ENCODE measurements at regions not wholly inside any gene's neighbourhood (a gene's known extent, or its start where the extent isn't known, plus 50 kb on each side); places are given as distances from the start of the nearest gene placed in this dataset.

DNA sequence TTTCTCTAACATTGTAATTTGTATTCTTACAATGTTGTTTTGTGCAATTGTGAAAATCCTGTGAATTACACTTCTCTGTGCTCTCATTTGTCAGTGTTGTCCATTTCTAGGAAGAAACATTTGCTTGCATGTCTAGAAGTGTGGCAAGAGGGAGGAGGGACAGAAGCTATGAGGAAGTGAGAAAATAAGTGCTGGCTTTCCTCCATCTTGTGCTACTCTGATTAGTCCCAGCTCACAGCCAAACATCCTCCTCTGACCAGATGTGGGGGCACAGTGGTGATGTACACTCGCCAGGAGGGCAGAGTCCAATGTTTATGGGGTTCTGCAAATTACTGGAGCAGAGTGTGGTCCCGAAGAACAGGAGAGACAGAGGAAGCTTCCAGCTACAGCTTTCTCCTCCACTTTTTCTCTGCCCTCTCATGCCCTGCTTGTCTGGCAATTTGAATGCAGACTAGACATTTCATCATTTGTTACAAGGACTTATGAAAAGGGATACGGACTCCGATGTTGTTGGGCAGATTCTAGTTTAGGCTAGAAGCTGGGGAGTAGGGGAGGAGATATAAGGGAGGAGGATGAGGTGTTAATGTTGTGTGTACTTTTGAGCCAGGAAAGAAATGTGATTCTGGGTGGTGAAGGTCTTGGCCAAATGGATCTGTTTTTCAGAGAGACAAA is 131.0 kb upstream of the C1GALT1 start:
- DNase-seq (ENCODE audit: low spot score) = no peak

GRCh38 chr7:7054252-7054830 is 128.0 kb upstream of the C1GALT1 start:
- DNase-seq (ENCODE audit: low spot score) = no peak

- no peak for DNase-seq (ENCODE audit: low spot score)
Measured at GRCh38 chr7:7060828-7061599, 121.3 kb upstream of the C1GALT1 start.

GRCh38 chr7:7077945-7078344 is 104.4 kb upstream of the C1GALT1 start:
- DNase-seq (ENCODE audit: low spot score) = no peak

DNA sequence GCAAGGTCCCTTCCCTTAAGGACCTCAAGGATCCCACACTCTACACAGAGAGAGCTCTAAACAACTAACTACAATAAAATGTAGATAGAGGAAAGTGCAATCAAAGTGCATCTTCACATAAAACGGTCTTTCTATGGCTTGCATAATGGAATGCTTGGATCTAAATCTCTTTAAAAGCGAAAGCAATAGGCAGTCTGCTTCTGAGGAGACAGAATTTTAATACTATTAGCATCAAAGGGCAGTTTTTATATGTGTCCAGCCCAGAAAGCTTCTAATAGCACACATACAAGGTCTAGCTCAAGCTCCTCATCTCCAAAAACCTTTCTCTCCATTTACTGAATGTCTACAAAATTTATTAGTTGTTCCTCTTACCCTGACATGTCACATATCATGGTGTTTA is 101.5 kb upstream of the C1GALT1 start:
- no peak for DNase-seq (ENCODE audit: low spot score)

GRCh38 chr7:7090460-7090859 is 91.9 kb upstream of the C1GALT1 start:
- no peak for DNase-seq (ENCODE audit: low spot score)

DNA sequence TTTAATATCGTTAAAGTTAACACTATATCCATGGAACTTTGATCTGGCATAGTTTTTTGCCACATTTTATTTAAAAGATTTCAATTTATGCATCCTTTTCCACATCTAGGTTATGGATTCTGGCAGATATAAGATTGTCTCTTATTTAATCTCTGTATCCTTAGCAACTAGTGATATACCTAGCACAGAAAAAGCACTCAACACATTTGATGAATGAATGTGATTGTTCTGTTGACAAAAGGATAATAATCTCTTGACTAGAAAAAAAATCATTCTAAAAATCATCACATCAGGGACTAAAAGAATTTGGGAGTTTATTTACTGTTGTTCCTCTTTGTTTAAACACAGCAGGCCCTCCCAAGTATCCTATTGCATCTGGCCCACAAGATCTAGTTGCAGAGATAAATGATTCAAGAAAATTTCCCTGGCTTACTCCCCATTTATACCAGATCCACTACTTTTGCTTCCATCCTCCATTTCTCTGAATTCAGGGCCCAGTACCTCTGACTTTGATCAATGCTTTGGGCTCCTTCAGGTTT is 84.0 kb upstream of the C1GALT1 start:
- DNase-seq (ENCODE audit: low spot score) = no peak

- peak; percentile 9 for DNase-seq (ENCODE audit: low spot score)
Measured at GRCh38 chr7:7099584-7100014, 82.7 kb upstream of the C1GALT1 start.

DNA sequence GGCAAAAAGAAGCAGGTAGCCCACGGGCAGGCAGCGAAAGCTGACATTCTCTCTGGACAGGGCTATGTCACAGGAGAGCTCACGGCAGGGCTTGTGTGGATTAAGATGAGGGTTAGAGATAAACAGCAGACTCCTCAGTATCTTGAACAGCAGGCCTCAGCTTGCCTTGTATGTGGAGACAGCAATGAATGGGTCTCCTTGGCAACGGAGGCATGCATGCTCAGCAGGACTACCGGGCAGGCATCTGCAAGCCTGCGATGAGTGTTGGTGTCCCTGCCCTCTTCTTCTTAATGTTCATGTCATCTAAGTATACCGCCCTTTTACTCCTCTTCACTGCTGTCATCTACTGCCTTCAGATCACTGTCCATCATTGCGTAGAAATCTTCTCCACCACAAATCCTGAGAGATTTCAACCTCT is 81.9 kb upstream of the C1GALT1 start:
- DNase-seq (ENCODE audit: low spot score) = peak; percentile 25

DNA sequence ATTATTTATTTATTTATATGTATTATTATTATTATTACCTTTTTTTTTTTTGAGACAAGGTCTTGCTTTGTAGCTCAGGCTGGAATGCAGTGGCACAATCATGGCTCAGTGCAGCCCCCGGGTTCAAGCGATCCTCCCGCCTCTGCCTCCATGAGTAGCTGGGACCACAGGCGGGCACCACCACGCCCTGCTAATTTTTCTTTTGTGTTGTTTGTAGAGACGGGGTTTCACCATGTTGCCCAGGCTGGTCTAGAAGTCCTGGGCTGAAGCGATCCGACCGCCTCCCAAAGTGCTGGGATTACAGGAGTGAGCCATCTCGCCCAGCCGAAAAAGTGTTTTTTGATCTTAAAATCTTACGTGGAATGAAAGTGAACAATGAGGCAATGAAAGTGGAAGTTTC is 79.4 kb upstream of the C1GALT1 start:
- DNase-seq (ENCODE audit: low spot score) = no peak

DNA sequence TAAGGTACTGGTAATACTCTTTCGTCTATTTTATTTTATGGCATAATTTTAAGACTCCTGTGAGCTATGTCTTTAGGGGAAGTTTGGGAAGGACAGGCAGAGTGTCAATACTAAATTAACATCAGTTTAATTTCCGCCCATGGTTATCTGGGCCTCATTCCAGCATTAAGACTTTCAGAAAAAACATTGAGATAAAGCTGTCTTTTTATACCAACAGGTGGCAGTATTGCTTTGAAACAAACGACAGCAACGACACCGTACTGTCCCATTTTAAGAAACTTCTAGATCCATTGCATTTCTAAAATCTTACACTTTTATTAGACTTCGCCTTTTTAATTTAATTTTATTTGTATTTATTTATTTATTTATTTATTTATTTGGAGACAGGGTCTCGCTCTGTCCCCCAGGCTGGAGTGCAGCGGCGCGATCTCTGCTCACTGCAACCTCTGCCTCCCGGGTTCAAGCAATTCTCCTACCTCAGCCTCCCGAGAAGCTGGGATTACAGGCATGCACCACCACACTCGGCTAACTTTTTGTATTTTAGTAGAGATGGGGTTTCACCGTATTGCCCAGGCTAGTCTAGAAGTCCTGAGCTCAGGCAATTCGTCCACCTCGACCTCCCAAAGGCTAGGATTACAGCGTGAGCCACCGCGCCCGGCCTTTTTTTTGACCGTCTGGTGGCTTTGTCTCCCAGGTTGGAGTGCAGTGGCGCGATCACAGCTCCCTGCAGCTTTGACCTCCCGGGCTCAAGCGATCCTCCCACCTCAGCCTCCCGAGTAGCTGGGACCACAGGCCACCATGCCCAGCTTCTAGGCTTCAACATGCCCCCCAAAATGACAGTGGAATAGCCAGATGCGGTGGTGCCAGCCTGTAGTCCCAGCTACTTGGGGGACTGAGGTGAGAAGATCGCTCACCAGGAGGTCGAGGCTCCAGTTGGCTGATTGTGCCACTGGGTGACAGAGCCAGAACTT is 78.7 kb upstream of the C1GALT1 start:
- DNase-seq (ENCODE audit: low spot score) = peak; percentile 42

DNA sequence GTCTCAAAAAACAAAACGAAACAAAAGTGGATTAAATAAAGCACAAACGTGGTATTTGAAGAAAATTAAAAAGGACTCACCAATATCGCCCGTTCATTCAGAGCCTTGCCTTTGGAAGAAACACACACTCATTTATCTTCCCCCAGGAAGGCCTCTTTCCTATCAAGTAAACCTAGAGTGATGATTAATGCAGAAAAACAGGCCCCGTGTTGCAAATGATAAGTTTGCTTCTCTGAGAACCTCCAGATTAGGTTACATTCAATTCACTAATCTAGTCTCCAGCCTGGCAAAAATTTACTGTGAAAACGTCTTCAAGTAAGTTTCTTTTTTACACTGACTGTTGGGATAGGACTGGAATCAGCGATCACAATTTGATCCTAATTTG is 78.0 kb upstream of the C1GALT1 start:
- no peak for DNase-seq (ENCODE audit: low spot score)

GRCh38 chr7:7104971-7105370 is 77.4 kb upstream of the C1GALT1 start:
- no peak for DNase-seq (ENCODE audit: low spot score)

- DNase-seq (ENCODE audit: low spot score) = no peak
Measured at GRCh38 chr7:7105800-7106582, 76.4 kb upstream of the C1GALT1 start.

GRCh38 chr7:7108931-7109330 is 73.4 kb upstream of the C1GALT1 start:
- DNase-seq (ENCODE audit: low spot score) = no peak

- no peak for DNase-seq (ENCODE audit: low spot score)
Measured at GRCh38 chr7:7109934-7110333, 72.4 kb upstream of the C1GALT1 start.

DNA sequence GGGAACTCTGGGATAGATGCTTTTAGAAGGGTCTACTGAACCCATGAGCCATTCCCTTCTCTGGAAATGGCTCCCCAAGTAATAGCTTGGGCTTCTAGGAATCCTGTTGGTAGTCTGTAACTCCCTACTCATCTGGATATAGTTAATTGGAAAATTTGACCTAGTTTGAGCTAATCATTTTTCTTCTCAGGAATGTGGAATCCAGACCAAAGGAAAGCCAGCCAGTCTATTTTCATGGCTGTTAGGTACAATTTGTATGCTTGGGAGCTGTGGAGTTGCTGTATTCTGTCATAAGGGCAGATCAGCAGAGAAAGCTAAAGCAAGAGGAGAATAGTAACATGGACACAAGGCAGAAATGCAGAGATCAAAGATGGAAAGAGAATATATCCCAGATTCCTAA is 71.6 kb upstream of the C1GALT1 start:
- no peak for DNase-seq (ENCODE audit: low spot score)

DNA sequence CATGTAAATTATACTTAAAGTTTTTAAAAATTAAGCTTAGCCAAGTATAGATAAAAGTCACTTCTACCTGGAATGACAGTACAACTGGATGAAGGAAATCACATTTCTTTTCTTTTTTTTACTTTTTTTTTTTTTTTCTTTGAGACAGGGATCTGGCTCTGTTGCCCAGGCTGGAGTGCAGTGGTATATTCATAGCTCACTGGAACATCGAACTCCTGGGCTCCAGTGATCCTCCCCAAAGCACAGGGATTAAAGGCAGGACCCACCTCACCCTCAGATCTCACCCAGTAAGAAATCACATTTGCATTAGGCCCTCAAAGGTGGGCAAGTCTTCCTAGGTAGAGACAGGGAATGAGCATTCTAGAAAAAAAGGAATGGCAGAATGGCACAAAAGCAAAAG is 69.5 kb upstream of the C1GALT1 start:
- DNase-seq (ENCODE audit: low spot score) = no peak

- no peak for DNase-seq (ENCODE audit: low spot score)
Measured at GRCh38 chr7:7114575-7115291, 67.6 kb upstream of the C1GALT1 start.

- no peak for DNase-seq (ENCODE audit: low spot score)
Measured at GRCh38 chr7:7117935-7118586, 64.3 kb upstream of the C1GALT1 start.

Data from cerebellar cortex (tissue), 1 donor.